ENCODE measurements at regions not wholly inside any gene's neighbourhood (a gene's known extent, or its start where the extent isn't known, plus 50 kb on each side); places are given as distances from the start of the nearest gene placed in this dataset.

- TF ChIP-seq CTCF (IDR thresholded peaks at IDR 0.05; ENCODE audit: low read length) (no peak), EZH2 (IDR thresholded peaks at IDR 0.05; ENCODE audit: borderline replicate concordance, low read length) (no peak)
Measured at GRCh38 chr10:107553470-107553869, 389.0 kb upstream of the SORCS1 start.

Measured in OCI-LY1 (cell line).